Stimulated activated CD8-positive, alpha-beta memory T cell treated with anti-CD3 and anti-CD28 coated beads, Interleukin-15, amount 100 ng/mL, for 4 hours (primary cell): ENCODE measurements at regions not wholly inside any gene's neighbourhood (a gene's known extent, or its start where the extent isn't known, plus 50 kb on each side); places are given as distances from the start of the nearest gene placed in this dataset.
"Not testable (repeated sequence)": the region's sequence is repeated elsewhere in the genome, so short reads cannot be mapped to it uniquely, and the experiment has no call there.

Source experiments
- DNase-seq, 2 donors: peaks; one replicate each; pipeline ENCODE4 v3.0.0-alpha.2; 2020; ENCODE audit warnings: low read depth in 2 of 2

GRCh38 chr7:50854831-50855230, 72.1 kb upstream of the GRB10 start:
- DNase-seq, result no peak

GRCh38 chr7:50854247-50854646, 71.6 kb upstream of the GRB10 start:
- no peak for DNase-seq

- DNase-seq, result no peak
These were observed 70.6 kb upstream of the GRB10 start for GRCh38 chr7:50853311-50853710.

GRCh38 chr7:50852901-50853300, 70.2 kb upstream of the GRB10 start:
- no peak for DNase-seq

GRCh38 chr7:50851891-50852290, 69.2 kb upstream of the GRB10 start:
- no peak for DNase-seq

GRCh38 chr7:50851451-50851850, 68.8 kb upstream of the GRB10 start:
- DNase-seq, result no peak

GRCh38 chr7:50849991-50850390, 67.3 kb upstream of the GRB10 start:
- DNase-seq, result no peak

GRCh38 chr7:50848203-50848602, 65.5 kb upstream of the GRB10 start:
- DNase-seq, result no peak

- DNase-seq, result not testable (repeated sequence)
These were observed 62.2 kb upstream of the GRB10 start for GRCh38 chr7:50844861-50845260.

- DNase-seq, result no peak
These were observed 59.3 kb upstream of the GRB10 start for GRCh38 chr7:50842041-50842440.

- no peak for DNase-seq
These were observed 56.1 kb upstream of the GRB10 start for GRCh38 chr7:50838675-50839377.

GRCh38 chr7:50837965-50838364, 55.3 kb upstream of the GRB10 start:
- DNase-seq, result no peak

- DNase-seq, result no peak
These were observed 54.0 kb upstream of the GRB10 start for GRCh38 chr7:50836646-50837045.

GRCh38 chr7:50835156-50835555, 52.5 kb upstream of the GRB10 start:
- no peak for DNase-seq

GRCh38 chr7:50834679-50835078, 52.0 kb upstream of the GRB10 start:
- no peak for DNase-seq

GRCh38 chr7:50834031-50834535, 51.4 kb upstream of the GRB10 start:
- no peak for DNase-seq

- no peak for DNase-seq
These were observed 50.0 kb upstream of the GRB10 start for GRCh38 chr7:50832744-50833143.
